IPS-NIHi7 (cell line): ENCODE measurements at regions not wholly inside any gene's neighbourhood (a gene's known extent, or its start where the extent isn't known, plus 50 kb on each side); places are given as distances from the start of the nearest gene placed in this dataset.
A peak's percentile ranks its signal among the peaks of the same experiment; 100 is the strongest.
"Not testable (repeated sequence)": the region's sequence is repeated elsewhere in the genome, so short reads cannot be mapped to it uniquely, and the experiment has no call there.

Experiments used
- DNase-seq: peaks from one replicate; pipeline ENCODE4 v3.0.0; 2012; ENCODE audit warnings: mixed read lengths; ENCODE audit errors: extremely low spot score

DNA sequence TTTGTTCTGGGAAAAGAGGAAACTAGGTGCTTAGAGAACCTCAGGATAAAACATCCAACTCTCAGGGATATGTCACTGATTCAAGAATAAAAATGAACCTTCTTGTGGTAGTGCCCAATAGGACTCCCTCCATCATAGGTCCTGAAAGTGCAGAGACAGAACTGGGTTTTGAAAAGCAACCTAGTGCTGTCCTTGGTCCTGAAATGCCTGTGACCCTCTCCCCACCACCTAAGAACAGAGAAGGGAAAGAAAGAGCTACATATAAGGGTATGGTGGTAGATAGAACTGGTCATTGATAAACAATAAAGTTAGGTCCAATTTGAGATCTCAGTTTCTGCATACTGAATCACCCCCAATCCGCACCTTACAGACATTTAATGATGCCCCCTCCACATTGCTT lies 953.3 kb downstream of the XPNPEP1 start:
- DNase-seq, result peak; percentile 69

DNA sequence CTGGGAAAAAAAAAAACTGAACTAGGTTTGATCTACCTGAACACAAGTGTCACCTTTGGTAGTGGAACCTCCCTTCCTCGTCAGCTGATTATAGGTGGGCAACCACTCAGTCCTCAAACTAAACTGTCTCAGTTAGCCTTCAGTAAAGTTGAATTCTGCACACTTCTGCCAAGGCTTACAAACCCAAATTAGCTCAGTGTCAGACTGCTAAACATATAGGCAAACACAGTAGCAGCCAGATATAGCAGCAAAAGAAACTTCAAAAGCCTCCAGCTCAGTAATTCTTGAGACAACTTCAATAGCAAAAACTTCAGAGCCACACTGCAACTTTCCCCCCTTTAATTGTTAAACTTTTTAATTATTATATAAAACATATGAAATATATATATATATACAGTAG lies 956.9 kb downstream of the XPNPEP1 start:
- DNase-seq, result no peak

- no peak for DNase-seq
Measured at GRCh38 chr10:108966005-108966404, 957.3 kb downstream of the XPNPEP1 start.

DNA sequence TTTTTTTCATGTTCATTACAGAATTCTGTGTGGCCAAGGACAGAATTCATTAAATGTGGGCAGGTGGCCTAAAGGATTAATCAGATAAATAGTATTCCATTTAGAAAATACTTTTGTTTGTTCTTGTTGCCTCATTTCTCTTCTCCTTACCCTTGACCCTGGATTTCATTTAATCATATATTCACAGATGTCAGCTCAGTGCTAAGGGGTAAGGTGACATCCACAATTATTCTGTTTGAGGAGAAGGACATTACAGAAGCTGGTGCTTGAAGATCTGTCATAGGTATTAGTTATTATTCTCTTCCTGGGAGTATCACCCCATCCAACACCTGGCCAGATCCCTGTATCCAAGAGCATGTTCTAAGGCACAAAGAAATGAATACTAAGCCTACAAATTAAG lies 961.1 kb downstream of the XPNPEP1 start:
- DNase-seq, result no peak

DNA sequence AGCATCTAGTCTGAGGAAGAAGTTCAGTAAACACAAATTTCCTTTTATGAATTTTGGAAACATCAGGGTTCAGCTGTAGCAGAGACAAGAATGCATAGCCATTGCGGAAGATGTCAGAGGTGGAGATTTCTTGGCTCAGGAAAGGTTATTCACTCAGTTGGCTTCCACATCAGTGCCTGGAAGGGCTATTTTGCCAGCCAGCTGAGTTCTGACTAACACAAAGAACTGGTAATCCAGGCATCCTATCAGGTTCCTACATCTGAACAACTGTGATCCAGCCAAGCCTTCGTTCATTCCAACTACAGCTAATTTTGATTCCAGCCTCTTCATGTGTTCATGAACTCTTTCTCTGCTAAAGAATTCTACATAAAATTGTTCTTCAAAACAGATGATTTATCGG lies 965.6 kb downstream of the XPNPEP1 start:
- DNase-seq, result no peak

GRCh38 chr10:108956149-108956548 lies 967.2 kb downstream of the XPNPEP1 start:
- DNase-seq, result no peak

DNA sequence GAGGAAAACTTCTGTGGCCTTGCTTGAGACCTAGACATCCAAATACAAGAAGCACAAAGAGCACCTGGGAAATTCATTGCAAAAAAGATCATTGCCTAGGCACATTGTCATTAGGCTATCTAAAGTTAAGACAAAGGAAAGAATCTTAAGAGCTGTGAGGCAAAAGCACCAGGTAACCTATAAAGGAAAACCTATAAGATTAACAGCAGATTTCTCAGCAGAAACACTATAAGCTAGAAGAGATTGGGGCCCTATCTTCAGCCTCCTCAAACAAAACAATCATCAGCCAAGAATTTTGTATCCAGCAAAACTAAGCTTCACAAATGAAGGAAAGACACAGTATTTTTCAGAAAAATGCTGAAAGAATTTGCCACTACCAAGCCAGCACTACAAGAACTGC lies 1003.3 kb downstream of the XPNPEP1 start:
- not testable (repeated sequence) for DNase-seq

DNA sequence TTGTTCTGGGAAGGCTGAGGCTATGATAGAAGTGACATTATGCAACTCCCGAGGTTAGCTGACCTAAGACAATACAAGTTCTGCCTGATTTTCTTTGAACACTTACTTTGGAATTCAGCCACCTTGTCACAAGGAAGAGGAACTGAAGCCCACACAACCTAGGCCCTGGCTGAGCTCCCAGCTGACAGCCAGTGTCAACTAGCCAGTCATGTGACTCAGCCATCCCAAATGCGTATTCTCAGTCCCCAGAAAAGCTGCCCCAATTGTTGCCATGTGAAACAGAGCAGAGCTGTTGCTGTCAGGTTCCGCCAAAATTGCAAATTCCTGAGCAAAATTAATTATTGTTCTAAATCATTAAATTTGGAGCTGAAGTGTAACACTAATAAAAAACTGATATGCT lies 1010.0 kb downstream of the XPNPEP1 start:
- peak; percentile 12 for DNase-seq

DNA sequence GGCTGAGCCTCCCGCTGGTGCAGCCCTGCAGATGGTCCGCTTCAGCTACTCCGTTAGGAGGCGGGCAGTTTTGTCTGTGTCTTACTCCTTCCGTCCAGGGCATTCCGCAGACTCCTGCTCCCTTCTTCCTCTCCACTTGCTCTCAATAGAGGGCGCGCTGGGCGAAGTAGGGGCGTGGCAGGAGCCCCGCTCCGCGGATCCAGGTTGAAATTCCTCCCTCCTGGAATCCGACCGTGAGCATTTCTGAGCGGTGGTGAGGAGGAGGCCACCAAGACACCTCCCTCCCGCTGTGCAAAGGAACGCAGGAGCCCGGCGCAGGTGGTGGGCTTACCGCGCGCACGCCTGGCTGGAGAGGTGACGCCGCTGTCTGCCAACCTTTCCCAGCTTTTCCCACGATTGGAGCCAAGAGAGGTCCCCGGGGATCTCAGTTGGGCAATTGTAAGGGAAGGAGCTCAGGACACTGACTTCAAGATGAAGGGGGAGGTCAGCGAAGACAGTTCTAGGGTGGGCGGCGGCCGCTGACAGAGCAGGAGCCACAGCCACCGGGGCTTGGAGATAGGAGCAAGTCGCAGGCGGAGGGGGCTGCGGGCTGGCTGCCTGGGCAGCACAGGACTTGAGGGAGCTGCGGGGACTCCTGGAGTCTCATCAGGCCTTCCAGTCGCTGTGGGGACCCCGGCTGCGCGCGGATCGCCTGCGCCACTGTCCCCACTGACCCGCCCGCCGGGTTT lies 1011.3 kb downstream of the XPNPEP1 start:
- DNase-seq, result peak; percentile 87

GRCh38 chr10:108908096-108908495 lies 1015.2 kb downstream of the XPNPEP1 start:
- DNase-seq, result no peak

GRCh38 chr10:108905821-108906220 lies 1017.5 kb downstream of the XPNPEP1 start:
- no peak for DNase-seq

DNA sequence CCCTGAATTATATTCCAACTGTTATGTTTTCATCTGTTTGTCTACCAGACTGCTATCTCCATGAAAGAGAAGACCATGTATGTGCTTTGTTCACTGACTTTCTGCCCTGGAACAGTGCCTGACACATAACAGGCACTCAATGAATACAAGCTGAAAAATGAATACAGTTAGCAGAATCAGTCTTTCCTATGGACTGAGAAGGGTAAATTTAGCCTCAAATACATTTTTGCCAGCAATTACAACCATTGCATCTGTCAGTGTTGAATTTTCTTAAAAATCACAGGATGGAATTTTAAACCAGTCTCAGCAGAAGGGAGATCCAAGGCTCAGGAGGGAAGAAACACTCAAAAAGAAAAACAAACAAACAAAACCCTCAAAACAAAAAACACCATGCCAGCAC lies 1018.1 kb downstream of the XPNPEP1 start:
- no peak for DNase-seq

DNA sequence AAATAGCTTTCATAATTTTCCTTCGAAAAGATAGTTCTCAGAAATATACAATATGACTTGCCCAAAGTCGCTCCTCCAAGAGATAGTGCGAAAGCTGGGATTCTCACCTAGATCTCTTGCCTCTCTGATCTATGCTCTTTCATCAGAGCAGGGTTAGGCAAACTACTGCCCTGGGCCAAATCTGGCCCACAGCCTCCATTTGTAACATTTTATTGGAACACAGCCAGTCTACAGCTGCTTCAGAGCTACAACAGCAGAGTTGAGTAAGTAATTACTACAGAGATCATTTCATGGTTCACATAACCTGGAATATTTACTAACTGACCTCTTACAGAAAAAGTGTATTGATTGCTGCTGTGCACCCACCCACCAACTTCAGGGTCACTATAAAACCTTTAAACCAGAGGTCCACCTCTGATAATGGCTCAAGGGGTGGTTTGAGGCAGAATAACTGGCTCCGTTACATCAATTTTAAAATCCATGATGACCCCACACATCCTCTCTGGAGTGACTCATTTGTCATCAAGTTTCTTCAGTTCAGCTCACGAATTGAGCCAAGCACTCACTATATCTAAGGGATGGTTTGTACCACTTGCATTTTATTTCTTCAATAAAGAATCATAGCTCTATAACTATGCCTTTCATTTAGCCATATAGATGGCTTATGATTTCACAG lies 1019.0 kb downstream of the XPNPEP1 start:
- DNase-seq, result no peak

DNA sequence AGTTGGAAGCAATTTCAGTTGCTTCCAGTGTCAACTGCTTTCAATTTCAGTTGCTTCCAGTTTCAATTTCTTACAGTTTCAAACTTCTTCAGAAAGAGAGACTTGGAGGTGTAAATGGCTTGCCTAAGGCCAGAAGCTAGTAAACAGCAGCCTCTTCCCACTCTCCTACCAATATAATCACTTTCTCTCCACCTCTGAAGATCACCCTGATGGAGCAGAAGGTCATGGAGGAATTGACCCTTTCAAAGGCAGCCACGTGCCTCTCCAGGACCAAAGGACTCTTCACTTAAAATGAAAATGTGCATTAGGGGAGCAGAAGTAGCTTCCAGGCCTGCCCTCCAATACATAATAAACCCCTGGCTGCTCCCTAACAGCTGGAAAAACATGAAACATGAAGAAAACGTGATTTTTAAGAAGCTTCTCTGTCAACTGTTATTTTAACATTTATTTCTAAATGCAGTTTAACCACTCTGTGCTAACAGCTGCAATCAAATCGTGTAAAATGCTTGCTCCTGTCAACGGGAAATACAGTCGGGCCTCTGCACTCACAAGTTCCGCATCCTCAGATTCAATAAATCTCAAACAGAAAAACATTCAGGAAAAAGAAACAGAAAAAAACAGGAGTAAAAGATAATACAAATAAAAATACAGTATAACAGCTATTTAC lies 1020.6 kb downstream of the XPNPEP1 start:
- no peak for DNase-seq

DNA sequence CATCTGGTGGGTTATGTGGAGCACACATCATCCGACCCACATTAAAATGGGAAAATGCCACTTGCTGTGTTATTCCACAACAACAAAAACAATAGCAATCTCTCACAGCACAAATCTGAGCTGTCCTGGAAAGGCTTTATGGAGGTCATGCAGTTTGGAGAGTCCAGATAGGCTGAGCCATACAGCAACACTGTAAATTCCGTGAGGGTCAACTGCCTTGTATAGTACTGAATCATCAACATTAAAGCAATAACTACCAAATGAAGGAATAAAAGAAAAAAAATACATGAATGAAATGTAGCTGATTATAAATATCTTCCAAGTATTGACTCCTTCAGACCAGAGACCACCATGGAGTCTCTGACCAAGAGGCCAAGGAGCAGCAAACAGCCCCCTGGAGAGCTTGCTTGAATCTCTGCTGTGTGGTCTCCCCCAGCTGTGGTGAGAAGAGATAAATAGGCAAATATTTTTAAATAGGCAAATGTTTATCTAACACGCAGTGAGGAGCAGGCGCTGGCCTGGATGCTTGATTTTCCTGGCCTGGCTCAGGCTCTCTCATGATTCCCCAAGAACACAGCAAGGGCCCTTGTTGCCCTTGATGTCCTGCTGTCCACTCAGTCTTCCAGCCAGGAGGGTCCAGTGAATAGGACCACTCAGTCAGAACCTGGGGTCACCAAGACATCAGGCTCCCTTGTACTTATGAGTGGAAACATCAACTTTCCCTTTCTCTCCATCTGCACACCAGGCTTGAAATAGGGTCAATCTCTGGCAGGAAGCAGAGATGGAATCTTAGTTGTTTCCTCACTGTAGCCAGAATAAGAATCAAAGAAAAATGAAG lies 1021.3 kb downstream of the XPNPEP1 start:
- no peak for DNase-seq

- no peak for DNase-seq
Measured at GRCh38 chr10:108899670-108900069, 1023.6 kb downstream of the XPNPEP1 start.

- DNase-seq, result no peak
Measured at GRCh38 chr10:108894402-108895301, 1028.7 kb downstream of the XPNPEP1 start.

- no peak for DNase-seq
Measured at GRCh38 chr10:108877095-108877561, 1046.2 kb downstream of the XPNPEP1 start.

- no peak for DNase-seq
Measured at GRCh38 chr10:108872854-108873253, 1050.5 kb downstream of the XPNPEP1 start.

GRCh38 chr10:108868881-108869280 lies 1054.4 kb downstream of the XPNPEP1 start:
- no peak for DNase-seq
